ENCODE measurements at regions not wholly inside any gene's neighbourhood (a gene's known extent, or its start where the extent isn't known, plus 50 kb on each side); places are given as distances from the start of the nearest gene placed in this dataset.

DNA sequence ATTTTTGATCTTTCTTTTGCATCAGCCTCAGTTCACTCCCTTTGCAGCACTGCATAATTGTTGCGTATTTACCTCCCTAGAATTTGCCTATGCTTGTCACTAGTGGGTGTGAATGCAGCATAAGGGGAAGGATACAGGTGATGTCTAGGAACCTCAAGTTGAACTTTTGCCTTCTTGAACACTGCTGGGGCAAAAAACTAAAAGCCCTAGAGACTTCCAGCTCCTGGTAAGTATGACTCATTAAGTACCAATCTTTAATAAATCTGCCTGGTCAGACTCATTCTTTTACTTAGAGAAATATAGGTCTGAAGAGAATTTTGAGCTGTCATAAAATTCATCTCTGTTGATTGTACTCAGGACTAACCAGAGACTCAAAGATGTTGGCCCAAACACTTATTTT lies 547.3 kb upstream of the FANCL start:
- Histone ChIP-seq H3K4me3 (no peak overlapping the region), H3K36me3 (no peaks in the 10 kb centered on the region), H3K27me3 (no peaks in the 10 kb centered on the region), H3K4me1 (no peaks in the 10 kb centered on the region), H3K9me3 (no peaks in the 10 kb centered on the region), H3K27ac (no peak overlapping the region)
- intact Hi-C loops (cut with DNase I) = no loop called here
- WGBS, 2 donors = 87 to 97% methylated on average over 1 of the region's 1 CpG
- TF ChIP-seq, protein P1, sequence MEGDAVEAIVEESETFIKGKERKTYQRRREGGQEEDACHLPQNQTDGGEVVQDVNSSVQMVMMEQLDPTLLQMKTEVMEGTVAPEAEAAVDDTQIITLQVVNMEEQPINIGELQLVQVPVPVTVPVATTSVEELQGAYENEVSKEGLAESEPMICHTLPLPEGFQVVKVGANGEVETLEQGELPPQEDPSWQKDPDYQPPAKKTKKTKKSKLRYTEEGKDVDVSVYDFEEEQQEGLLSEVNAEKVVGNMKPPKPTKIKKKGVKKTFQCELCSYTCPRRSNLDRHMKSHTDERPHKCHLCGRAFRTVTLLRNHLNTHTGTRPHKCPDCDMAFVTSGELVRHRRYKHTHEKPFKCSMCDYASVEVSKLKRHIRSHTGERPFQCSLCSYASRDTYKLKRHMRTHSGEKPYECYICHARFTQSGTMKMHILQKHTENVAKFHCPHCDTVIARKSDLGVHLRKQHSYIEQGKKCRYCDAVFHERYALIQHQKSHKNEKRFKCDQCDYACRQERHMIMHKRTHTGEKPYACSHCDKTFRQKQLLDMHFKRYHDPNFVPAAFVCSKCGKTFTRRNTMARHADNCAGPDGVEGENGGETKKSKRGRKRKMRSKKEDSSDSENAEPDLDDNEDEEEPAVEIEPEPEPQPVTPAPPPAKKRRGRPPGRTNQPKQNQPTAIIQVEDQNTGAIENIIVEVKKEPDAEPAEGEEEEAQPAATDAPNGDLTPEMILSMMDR (IDR thresholded peaks at IDR 0.05) = no peak
- DNase-seq = no peak
- ATAC-seq = no peak

DNA sequence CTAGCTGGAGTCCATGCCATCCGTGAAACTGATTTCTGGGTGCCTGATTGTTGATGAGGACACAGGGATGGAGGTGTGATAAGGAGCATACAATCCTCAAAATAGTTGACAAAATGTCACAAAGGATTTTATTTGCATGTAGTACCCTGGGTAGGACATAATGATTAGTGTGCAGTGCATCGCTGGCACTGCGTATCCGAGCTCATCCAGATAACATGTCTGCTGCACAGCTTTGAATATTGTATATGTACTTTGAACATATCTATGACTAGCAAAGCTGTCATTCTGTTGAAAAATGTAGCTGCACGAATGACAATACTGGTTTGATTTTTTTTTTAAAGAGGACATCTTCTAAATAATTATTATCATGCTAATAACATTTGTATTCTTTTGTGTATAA lies 529.7 kb upstream of the FANCL start:
- DNase-seq (no peak), ATAC-seq (no peak)
- Histone ChIP-seq H3K4me3 (no peak overlapping the region), H3K36me3 (no peaks in the 10 kb centered on the region), H3K27ac (no peak overlapping the region), H3K4me1 (no peaks in the 10 kb centered on the region), H3K9me3 (no peaks in the 10 kb centered on the region), H3K27me3 (peaks cover 0 to 44% (median 9%) of the 10 kb centered on the region in 7 donors)
- intact Hi-C loops (cut with DNase I) = no loop called here
- TF ChIP-seq, protein P1 (IDR thresholded peaks at IDR 0.05) = no peak
- 80 to 88% methylated on average over 5 of the region's 5 CpGs for WGBS, 2 donors

DNA sequence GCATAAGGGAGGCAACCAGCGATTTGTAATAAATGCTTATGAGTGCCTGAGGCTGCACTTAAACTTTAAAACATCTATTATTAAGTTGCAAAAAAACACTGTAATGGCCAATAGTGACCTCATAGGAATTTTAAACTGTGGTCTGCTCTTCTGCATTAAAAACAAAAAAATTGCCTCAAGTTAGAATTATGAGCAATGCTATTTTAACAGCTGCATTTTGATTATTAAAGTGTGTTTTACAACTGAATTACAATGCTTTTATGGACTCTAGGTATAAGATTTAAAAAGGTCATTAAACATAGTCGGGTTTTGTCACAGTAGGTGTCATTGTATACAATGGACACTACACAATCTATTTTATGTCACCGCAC lies 528.7 kb upstream of the FANCL start:
- DNase-seq (no peak), ATAC-seq (no peak)
- 59 to 63% methylated on average over 3 of the region's 3 CpGs for WGBS, 2 donors
- Histone ChIP-seq H3K27me3 (peaks cover 0 to 44% (median 6%) of the 10 kb centered on the region in 7 donors), H3K4me1 (no peaks in the 10 kb centered on the region), H3K9me3 (no peaks in the 10 kb centered on the region), H3K4me3 (no peak overlapping the region), H3K36me3 (no peaks in the 10 kb centered on the region), H3K27ac (no peak overlapping the region)
- intact Hi-C loops (cut with DNase I) = loop anchor here in 5 of 10 donors (10.0 kb wide), 3 partner anchors 415 to 1905 kb away; no protein-coding TSS in a partner anchor
- TF ChIP-seq, protein P1 (IDR thresholded peaks at IDR 0.05) = no peak

DNA sequence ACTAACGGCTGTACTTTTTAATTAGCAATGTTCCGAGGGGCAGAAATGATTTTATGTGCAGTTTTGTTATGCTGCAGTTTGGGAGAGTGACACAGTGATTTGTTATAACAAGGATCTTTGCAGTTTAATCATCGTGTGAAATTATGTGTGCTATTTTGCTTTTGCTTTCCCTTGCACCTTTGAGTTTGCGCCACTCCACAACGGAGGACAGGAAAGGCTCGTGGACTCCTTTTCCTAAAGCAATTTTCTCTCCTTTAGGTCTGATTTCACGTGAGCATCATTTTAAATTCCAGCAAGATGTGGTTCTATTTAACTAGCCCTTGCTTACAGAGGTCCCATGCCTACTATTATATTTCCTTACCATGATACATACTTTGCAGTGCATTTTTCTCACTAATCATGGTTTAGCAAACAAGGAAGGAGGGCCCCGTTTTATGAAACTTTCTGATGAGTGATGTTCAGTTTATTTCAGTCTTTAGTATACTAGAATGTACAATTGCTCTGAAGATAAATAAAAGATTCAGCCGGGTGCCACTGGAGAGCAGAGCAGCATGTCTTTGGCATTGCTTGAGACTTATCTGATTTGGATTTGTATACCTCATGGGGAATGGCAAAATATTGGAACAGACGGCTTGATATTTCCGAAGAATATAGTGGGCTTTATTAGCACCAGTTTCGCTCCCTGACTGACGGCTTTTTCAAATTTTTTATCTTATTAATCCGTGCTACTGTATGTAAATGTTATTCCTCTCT lies 528.2 kb upstream of the FANCL start:
- TF ChIP-seq, protein P1 (IDR thresholded peaks at IDR 0.05) = no peak
- Histone ChIP-seq H3K4me3 (no peak overlapping the region), H3K4me1 (no peaks in the 10 kb centered on the region), H3K27ac (no peak overlapping the region), H3K36me3 (no peaks in the 10 kb centered on the region), H3K9me3 (no peaks in the 10 kb centered on the region), H3K27me3 (peaks cover 0 to 44% (median 4%) of the 10 kb centered on the region in 7 donors)
- intact Hi-C loops (cut with DNase I) = loop anchor here in 5 of 10 donors (10.0 kb wide), 3 partner anchors 416 to 1906 kb away; no protein-coding TSS in a partner anchor
- WGBS, 2 donors = 67 to 73% methylated on average over 14 of the region's 14 CpGs
- no peak for ATAC-seq
- DNase-seq = no peak

All from heart right ventricle (tissue), 16 donors.